ENCODE measurements at regions not wholly inside any gene's neighbourhood (a gene's known extent, or its start where the extent isn't known, plus 50 kb on each side); places are given as distances from the start of the nearest gene placed in this dataset.

DNA sequence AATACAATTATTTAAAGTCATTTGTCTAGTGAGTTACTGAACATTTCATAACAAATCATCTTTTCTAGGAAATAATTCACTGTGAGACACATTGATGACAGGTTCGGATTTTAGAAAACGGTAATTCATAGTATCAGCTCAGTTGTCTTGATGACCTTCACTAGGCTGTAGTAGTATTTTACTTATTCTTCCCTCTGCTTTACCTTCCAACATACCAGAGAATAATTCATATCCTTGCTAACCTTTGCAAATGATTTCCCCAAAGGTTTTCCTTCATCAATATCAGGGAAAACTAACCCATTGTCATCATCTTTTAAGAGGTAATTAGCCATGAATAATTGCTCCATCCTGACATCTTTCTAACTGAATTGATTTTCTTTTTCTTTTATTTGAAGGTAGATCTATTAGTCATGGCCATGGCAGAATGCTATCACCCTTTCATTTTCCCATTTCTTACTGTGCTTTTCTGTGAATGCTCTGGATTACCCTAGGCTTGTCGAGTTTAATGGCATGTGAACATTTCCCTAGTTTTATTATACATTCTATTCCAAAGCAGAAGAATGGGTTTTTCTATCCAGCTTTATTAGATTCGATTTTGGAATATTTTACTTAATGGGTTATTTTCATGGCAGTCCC lies 299.2 kb downstream of the OLFM4 start:
- Histone ChIP-seq H3K36me3 (ENCODE audit: control insufficient read depth, insufficient read depth, low read length) (no peaks in the 10 kb centered on the region), H2AFZ (no peak overlapping the region), H3K4me1 (no peaks in the 10 kb centered on the region), H3K27me3 (ENCODE audit: control insufficient read depth, insufficient read depth, low read length) (no peaks in the 10 kb centered on the region), H3K9me3 (ENCODE audit: control insufficient read depth, low read length) (no peaks in the 10 kb centered on the region), H3K27ac (no peak overlapping the region), H3K4me2 (ENCODE audit: low read length) (no peak overlapping the region), H3K79me2 (no peaks in the 10 kb centered on the region), H3K4me3 (ENCODE audit: low read depth, low read length) (no peak overlapping the region), H3K9ac (no peak overlapping the region)
- TF ChIP-seq, protein P1, sequence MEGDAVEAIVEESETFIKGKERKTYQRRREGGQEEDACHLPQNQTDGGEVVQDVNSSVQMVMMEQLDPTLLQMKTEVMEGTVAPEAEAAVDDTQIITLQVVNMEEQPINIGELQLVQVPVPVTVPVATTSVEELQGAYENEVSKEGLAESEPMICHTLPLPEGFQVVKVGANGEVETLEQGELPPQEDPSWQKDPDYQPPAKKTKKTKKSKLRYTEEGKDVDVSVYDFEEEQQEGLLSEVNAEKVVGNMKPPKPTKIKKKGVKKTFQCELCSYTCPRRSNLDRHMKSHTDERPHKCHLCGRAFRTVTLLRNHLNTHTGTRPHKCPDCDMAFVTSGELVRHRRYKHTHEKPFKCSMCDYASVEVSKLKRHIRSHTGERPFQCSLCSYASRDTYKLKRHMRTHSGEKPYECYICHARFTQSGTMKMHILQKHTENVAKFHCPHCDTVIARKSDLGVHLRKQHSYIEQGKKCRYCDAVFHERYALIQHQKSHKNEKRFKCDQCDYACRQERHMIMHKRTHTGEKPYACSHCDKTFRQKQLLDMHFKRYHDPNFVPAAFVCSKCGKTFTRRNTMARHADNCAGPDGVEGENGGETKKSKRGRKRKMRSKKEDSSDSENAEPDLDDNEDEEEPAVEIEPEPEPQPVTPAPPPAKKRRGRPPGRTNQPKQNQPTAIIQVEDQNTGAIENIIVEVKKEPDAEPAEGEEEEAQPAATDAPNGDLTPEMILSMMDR (IDR thresholded peaks at IDR 0.05) = no peak

- H3K9me3 ChIP-seq (ENCODE audit: control insufficient read depth, low read length) = no peaks in the 10 kb centered on the region
- H3K79me2 ChIP-seq = no peaks in the 10 kb centered on the region
- no peaks in the 10 kb centered on the region for H3K4me1 ChIP-seq
- H3K9ac ChIP-seq = no peak overlapping the region
- no peaks in the 10 kb centered on the region for H3K27me3 ChIP-seq (ENCODE audit: control insufficient read depth, insufficient read depth, low read length)
- TF ChIP-seq, protein P1 (IDR thresholded peaks at IDR 0.05) = no peak
- H3K4me2 ChIP-seq (ENCODE audit: low read length) = no peak overlapping the region
- no peak overlapping the region for H2AFZ ChIP-seq
- no peak overlapping the region for H3K4me3 ChIP-seq (ENCODE audit: low read depth, low read length)
- H3K27ac ChIP-seq = no peak overlapping the region
- H3K36me3 ChIP-seq (ENCODE audit: control insufficient read depth, insufficient read depth, low read length) = no peaks in the 10 kb centered on the region
These were observed 308.0 kb downstream of the OLFM4 start for GRCh38 chr13:53336441-53337160.

DNA sequence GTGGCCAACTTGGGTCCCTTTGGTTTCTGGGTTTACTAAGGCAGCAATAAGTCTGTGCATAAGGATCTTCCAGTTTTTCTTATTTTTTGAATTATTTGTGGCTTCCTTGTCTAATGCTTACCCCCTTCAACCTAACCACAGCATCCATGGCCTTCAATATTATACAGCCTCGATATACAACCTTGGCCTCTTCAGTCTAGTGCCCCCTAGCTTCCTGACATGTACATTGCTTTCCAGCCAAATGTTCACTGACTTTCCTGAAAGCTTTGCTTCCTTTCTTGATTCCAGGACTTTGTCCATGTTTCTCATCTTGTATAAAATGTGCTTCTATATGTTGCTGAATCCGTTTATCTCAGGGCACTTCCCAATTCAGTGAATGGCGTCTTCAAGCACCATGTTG lies 310.1 kb downstream of the OLFM4 start:
- TF ChIP-seq, protein P1 (IDR thresholded peaks at IDR 0.05) = no peak
- Histone ChIP-seq H3K36me3 (ENCODE audit: control insufficient read depth, insufficient read depth, low read length) (no peaks in the 10 kb centered on the region), H3K4me1 (no peaks in the 10 kb centered on the region), H3K9me3 (ENCODE audit: control insufficient read depth, low read length) (no peaks in the 10 kb centered on the region), H3K27me3 (ENCODE audit: control insufficient read depth, insufficient read depth, low read length) (no peaks in the 10 kb centered on the region), H3K79me2 (no peaks in the 10 kb centered on the region), H3K4me3 (ENCODE audit: low read depth, low read length) (no peak overlapping the region), H3K27ac (no peak overlapping the region), H3K4me2 (ENCODE audit: low read length) (no peak overlapping the region), H2AFZ (no peak overlapping the region), H3K9ac (no peak overlapping the region)

- H3K4me2 ChIP-seq (ENCODE audit: low read length) = no peak overlapping the region
- H2AFZ ChIP-seq = no peak overlapping the region
- H3K4me3 ChIP-seq (ENCODE audit: low read depth, low read length) = no peak overlapping the region
- H3K27ac ChIP-seq = no peak overlapping the region
- H3K9ac ChIP-seq = no peak overlapping the region
- no peaks in the 10 kb centered on the region for H3K36me3 ChIP-seq (ENCODE audit: control insufficient read depth, insufficient read depth, low read length)
- no peaks in the 10 kb centered on the region for H3K9me3 ChIP-seq (ENCODE audit: control insufficient read depth, low read length)
- no peaks in the 10 kb centered on the region for H3K79me2 ChIP-seq
- H3K4me1 ChIP-seq = no peaks in the 10 kb centered on the region
- H3K27me3 ChIP-seq (ENCODE audit: control insufficient read depth, insufficient read depth, low read length) = no peaks in the 10 kb centered on the region
- TF ChIP-seq, protein P1 (IDR thresholded peaks at IDR 0.05) = no peak
These were observed 312.0 kb downstream of the OLFM4 start for GRCh38 chr13:53340505-53341143.
